Peyer's patch (tissue), 4 donors: ENCODE measurements at regions not wholly inside any gene's neighbourhood (a gene's known extent, or its start where the extent isn't known, plus 50 kb on each side); places are given as distances from the start of the nearest gene placed in this dataset.

Experiments
- POLR2A ChIP-seq, 2 donors: fragments of 450-650 bp; IDR thresholded peaks; one replicate each; pipeline ENCODE4 v1.5.1; 2017; ENCODE audit warnings: antibody characterized with exemption in 2 of 2, mild to moderate bottlenecking in 2 of 2, moderate library complexity in 2 of 2
- TF ChIP-seq, protein P1 (sequence below), 6 experiments: fragments of 450-650 bp in 4 of 6; fragments of 200-600 bp in 2 of 6; sonication (generic) in 1 of 6; IDR thresholded peaks; one replicate each; pipeline ENCODE4 v1.5.1; 2017 to 2019; ENCODE audit warnings: antibody characterized with exemption in 6 of 6, mild to moderate bottlenecking in 3 of 6, moderate library complexity in 1 of 6

DNA sequence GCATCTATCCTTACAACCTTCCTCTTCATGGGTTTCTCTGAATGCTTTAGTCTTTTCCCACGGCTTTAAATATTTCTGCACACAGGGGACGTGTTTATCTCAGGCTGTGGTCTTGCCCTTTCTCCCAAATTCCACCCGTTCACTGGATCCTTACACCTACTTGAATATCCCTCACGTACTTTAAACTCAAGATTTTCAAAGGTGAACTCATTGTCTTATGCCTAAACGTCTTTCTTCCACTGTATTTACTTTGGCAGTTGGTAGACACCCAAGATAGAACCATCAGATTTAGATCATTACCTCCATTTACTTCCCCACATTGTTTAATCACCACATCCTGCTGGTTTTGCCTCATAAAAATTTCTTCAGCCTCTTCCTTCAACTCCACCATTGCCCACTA, 269.2 kb downstream of the CBLL2 start:
- TF ChIP-seq, protein P1, sequence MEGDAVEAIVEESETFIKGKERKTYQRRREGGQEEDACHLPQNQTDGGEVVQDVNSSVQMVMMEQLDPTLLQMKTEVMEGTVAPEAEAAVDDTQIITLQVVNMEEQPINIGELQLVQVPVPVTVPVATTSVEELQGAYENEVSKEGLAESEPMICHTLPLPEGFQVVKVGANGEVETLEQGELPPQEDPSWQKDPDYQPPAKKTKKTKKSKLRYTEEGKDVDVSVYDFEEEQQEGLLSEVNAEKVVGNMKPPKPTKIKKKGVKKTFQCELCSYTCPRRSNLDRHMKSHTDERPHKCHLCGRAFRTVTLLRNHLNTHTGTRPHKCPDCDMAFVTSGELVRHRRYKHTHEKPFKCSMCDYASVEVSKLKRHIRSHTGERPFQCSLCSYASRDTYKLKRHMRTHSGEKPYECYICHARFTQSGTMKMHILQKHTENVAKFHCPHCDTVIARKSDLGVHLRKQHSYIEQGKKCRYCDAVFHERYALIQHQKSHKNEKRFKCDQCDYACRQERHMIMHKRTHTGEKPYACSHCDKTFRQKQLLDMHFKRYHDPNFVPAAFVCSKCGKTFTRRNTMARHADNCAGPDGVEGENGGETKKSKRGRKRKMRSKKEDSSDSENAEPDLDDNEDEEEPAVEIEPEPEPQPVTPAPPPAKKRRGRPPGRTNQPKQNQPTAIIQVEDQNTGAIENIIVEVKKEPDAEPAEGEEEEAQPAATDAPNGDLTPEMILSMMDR (IDR thresholded peaks at IDR 0.05) = no peak
- no peak for TF ChIP-seq POLR2A (IDR thresholded peaks at IDR 0.05)
